ENCODE measurements at regions not wholly inside any gene's neighbourhood (a gene's known extent, or its start where the extent isn't known, plus 50 kb on each side); places are given as distances from the start of the nearest gene placed in this dataset.

DNA sequence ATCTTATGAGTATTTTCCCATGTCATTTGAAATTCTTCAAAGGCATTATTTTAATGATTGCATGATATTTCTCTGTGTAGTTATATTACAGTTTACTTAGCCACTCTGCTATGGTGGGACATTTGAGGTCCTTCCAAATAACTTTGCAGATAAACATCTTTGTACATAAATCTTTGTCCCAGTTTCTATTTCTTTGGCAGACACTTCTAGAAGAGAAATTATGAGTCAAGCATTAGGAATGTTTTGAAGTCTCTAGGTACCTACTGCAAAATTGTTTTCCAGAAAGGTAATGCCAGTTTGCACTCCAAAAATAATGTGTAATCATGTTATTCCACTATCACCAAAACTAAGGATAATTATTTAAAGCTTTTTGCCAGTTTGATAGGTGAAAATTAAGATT, 149.7 kb downstream of the EN1 start:
- no peak for DNase-seq

DNA sequence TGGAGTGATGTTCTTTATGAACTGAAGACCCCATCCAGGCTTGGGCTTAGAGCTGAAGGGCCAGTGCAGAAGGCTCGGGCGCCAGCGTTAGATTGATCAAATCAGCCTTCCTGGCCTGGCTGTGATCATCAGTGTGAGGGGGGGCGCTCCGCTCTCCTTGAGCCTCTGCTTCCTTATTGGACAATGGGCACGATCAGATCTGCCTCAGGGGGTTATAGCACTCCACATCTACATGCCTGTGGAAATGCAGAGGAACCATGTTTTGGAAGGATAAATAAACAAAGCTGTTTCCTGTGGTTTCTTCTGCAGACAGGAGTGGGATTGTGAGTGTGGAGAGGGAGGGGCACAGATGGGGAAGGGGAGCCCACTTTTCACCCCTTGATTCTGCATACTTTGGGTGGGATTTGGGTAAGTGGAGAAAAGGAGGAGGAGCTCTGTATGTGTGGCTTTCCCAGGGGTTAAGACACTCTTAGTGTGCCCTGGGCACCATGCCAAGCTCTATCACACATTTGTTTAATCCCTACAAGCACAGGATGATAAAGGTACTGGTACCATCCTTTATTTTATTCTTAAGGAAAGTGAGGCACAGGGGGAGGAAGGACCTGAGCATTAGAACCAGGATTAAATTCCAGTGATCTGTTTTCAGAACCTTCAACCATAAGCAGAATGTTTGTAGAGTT, 150.5 kb downstream of the EN1 start:
- DNase-seq = no peak

DNA sequence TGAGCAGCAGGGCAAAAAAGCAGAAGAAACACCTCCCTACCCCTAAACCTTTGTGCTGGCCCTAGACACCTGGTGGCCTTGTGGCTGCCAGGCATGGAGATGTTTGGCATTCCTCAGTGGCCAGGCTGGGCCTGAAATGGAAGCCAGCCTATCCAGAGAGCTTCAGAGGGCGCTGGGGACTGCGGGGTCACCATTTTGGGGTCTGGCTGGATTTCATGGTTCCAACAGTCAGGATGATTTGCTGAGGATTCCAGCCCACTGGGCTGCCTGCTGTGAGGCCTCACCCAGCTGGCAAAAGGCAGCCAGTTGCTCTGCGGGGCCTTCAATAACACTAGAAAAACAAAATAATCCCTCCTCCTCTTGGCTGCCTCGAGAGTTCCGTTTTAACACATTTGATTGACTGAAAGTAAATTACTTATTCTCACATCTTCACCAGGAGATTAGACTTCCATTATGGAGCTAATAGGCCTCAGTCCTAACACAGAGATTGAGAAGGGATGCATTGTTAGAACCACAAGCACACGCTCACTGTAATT, 154.1 kb downstream of the EN1 start:
- no peak for DNase-seq

DNA sequence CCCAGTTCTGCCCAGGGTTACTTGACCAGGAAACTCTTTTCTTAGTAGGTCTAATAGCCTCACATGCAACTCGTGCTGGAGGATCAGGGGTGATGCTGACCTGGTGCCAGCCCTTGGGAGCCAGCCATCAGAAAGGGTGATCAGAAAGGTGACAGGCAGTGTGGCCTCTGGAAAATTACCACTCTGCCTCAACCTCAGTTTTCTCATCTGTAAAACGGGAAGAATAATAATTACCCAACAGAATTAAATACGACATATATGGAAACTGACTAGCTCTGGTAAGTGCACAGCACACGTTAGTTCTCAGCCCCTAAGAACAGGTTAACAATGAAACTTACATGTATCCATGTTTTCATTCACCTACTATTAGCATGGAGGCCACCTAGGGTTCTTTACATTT, 157.6 kb downstream of the EN1 start:
- DNase-seq = no peak

DNA sequence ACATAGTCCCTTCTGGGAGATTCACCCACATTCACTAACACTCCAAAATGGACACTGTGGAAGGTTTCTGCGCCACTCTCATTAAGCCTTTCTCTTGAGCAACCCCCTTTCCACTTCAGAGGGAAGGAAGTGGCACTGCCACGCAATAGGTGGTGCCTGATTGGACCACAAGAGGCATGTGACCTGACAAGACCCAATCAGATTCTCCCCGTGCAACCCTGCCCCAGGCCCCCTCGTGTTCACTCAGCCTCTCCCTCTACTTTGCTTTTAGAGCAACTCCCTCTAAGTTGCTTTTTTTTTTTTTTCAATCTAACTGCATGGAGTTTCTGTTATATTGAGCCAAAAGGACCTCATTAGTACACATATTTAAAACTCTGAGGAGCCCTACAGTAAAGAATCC, 158.0 kb downstream of the EN1 start:
- no peak for DNase-seq

DNA sequence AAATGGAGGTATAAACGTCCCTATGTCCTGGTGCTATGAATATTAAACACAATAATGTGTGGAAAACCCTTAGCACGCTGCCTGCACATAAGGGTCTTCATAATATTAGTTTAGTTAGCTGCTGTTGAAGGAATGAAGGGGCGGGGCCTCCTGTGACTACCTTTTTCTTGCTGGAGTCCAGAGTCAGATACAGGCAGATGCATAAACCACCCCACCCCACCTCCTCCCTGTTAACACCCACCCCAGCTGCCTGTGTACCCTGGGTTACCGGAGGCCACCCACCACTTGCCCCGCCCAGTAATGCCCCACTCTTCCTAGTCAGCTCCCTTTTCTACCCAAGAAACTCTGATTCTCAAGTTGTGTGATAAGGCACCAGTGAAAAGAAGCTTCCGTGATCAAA, 158.4 kb downstream of the EN1 start:
- no peak for DNase-seq

DNA sequence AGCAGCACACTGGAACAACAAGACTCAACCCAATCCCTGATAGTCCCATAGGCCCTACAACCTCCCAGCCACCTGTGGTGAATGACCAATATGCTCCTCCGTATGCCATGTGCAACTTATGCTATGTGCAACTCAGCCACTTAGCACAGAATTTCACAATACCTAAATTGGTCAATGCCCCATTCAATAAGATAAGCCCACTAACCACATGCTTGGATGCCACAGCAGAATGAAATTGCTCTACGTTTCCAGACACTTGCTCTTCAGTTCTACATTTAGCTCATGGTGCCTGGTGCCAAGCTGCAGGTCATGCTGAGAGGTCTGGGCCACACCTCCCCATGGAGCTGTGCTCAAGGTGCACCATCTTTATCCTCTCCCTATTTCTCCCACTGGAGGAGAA, 159.8 kb downstream of the EN1 start:
- no peak for DNase-seq

DNA sequence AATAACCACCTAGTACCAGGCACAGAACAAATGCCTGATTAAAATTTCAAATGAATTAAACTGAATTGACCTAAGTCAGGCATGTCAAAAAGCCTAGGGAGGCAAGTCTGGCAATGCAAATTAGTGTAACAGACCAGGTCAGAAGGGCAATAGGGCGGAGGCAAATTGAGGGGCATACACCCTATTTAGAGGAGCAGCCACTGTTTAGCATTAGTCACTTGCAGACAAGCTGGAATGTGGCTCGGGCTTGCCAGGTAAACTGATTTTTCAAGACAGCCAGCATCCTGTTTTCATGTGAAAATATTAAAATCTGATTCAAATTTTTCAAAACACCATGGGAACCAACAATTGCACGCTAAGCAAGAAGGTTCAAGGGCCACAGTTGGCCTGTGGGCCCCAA, 160.3 kb downstream of the EN1 start:
- no peak for DNase-seq

DNA sequence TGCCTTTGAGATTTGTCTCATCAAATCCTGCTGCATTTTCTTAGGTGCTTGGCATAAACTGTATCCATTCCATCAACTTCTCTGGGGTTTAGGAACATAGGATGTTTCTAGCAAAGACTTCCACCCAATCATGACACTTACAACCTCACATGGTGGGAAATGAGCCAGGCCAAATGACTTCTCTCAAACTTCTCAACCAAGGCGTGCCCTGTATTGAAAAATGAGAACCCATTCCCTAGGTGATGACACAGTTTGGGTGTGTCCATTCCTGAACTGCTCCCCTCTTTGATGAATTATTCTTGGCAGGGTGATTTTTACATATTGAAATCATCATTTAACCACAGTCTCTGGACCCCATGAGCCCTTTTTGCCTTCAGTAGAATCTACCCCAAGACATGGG, 161.1 kb downstream of the EN1 start:
- DNase-seq = no peak

DNA sequence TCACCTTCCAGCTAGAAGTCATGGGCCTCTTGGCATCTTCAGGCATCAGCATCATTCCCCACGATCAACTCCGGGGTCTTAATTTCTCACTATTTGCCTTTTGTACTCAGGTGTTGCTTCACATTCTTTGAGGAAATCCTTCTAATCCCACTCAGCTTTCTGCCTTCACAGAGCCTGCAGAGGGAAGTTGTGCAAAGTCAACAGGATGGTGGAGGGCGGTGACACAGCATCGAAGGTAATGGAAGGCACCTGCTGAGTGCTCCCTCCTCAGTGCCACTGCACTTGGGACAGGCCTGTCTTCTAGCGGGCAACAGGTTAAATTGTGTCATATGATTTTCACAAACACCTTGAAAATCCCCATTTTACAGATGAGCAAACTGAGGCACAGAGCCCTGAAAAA, 164.0 kb downstream of the EN1 start:
- DNase-seq = no peak

DNA sequence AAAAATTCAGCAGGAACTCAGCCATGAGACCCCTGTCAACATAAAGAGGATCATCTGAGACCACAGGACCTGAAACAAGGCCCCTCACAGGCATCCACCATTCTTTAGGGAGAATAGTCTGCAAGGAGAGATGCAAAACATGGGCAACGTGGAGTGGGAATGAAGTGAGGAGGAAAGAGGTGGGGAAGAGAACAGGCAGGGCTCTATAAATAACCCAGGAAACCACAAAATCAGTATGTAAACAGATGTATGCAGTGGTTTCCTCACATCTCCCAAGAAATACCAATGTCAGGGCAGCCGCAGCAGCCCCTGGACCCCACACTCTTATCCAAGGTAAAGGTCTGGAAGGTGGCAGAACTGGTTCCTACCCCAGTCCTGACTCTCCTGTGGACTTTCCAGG, 168.5 kb downstream of the EN1 start:
- DNase-seq = no peak

DNA sequence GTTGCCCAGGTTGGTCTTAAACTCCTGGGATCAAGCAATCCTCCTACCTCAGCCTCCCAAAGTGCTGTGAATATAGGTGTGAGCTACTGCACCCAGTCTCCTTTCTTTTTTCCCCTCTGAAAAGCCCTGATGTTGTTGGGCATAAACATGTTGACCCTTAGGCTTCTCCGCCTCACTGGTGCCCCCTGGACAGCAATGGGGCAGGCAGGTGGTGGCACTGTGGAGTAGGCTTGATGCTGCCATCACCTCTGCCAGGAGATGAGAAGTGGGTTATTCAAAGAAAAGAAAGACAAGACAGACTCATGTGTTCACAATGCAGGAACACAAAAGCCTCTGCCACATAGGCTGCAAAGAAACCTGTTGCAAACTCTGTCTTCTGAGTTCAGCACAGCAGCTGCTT, 169.9 kb downstream of the EN1 start:
- DNase-seq = no peak

DNA sequence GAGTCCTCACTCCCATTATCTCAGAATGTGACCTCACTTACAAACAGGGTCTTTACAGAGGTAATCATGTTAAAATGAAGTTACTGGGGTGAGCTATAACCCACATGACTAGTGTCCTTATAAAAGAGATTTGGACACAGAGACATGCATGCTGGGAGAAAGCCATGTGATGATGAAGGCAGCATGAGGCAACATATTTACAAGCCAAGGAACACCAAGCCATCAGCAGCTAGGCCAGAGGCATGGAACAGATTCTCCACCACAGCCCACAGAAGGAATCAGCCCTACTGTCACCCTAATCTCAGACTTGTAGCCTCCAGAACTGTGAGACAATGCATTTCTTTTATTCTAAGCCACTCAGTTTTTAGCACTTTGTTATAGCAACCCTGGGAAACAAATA, 171.9 kb downstream of the EN1 start:
- DNase-seq = no peak

DNA sequence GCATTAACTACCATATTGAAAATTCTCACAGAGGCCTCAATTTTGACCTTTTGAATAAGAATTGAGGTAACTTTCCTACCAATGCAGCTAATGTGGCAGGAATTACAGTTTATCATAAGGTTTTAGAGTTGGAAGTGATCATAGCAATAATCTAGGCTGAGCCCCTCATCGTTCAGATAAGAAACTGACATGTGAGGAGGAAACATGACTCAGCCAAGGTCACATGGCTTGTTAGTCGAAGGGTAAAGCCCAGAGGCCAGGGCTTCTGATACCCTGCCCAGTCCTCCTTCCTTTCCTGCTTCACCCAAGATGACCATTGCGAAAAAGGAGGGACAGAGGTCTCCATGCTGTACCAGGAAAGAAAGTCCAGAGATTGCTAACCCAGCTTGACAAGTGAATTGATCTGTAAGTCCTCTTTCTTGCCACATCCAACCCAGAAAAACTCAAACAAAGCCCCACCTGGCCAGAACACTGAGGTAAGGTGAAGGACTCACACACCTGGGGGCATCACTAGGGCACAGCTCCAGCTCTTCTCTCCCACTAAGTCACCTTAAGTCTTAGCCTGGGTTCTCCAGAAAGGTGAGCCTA, 174.8 kb downstream of the EN1 start:
- DNase-seq = no peak

DNA sequence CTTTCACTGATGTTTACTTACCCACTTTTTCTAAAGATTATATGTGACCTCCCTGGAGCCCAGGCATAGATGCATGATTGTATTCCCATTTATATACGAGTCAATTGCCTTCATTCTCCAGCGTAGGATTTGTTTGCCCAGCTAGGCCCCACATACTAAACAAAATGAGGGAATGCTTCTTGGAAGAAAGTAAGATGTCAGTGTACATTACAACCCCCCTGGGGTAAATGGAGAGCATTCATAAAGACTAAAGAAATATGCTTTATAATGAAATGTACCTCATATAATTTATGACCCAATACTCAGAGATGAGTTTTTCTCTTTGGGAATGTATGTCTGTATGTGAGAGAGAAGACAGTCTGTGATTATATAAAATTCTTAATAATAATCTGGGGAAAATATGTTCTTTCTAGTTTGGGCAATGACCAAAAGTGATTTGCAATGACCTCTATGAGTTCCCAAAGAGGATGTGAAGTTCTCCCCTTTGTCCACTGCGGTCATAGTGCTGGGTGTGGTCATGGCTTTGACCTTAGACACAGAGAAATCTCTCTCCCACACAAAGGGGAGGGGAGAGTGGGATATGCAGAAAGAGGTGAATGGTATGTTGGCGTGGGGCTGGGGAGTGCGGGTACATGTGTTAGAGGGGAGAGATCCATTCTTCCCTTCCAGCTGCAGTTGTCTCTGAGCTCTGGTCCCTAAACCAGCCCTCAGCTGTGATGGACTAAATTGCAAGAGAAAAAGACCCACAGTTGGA, 175.6 kb downstream of the EN1 start:
- DNase-seq = no peak

DNA sequence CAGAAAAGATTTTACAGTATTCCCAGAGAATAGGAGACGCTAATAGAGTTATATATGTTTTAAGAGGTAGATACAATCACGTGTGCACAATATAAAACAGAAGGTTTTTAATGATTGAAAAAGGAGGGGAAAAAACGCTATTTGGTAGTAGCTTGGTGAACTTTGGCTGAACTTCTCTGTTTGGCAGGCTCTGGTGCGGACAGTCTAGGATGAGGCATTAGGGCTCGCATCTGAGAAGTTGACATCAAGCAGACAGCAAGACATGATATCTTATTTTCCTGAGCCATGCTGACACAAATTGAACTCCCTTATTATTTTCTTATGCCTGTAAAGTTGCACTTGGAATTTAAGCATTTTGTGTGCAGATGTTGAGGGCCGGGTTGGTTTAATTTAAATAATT, 176.6 kb downstream of the EN1 start:
- no peak for DNase-seq

DNA sequence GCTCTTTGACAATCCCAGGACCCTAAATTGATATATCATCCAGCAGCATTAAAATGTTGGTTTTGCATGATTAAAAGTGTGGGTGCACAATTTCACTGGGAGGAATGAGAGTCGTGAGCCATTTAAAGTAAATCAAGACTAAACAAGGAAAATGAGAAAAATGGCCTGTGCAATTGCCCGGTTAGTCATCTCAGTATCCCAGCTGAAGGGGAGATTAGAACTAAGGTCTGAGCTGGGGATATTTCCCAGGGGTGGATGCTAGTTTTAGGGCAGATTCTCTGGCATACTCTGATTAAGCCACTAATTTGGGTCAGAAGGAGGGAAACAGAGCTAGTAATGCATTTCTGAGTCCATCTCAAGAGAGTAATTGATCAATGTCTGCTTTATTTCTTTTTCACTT, 177.2 kb downstream of the EN1 start:
- no peak for DNase-seq

DNA sequence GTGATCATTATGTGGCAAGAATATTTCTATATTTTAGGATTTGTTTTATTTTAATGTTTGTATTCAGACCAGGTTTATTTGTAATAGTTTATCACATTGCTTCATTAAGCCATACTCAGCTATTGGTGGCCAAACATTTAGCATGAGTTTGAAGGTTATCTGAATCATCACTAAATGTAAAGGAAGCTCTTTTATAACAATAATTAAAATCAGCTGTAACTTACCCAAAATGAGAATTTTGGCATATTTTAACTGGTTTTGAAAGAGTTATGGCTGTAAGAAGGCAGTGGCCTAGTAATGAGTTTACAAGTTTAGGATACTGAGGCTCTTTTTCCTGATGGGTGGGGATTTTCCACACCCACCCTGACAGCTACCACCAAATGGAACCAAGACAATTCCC, 177.8 kb downstream of the EN1 start:
- DNase-seq = no peak

DNA sequence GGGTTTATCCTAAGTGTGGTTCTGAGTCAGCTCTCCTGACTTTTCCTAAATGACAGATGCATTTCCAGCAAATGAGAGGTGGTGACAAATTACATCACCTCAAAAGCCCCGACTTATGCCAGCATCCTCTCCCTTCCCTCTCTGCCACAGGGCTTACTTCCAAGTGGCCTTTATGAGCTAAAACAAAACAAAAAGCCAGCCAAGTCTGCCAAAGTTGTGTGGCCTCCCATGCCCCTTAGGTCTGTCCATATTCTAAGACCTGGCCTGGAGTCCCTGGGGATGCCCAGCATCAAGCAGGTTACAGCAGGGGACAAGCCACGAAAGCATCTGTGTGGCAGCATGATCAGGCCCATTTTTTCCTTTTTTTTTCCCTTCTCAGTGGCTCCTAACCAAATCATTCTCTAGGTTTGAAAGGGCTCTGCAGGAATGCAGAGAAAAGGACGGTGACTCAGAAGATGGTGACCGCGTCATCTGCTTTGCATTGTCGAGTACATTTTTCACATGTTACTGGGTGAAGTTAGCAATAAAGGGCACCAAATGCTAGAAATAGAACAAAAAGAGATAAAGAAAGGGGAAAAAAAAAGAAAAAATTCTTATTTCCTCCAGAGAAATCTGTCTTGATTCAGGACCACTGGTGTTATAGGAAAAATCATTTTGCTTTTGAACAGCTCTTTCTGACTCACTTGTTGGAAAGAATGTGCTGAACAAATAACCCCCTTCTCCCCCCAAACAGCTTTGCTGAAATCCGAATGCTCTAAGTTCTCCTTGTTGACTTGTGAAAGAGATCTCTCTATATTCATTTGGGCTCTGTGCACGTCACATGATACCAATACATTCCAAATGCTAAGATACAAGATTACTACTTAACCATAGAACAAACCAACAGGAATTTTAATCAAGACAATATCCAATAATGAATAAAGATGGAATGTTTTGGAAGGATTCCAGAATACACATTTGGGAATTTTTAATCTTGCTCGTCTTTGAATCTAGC, 178.7 kb downstream of the EN1 start:
- no peak for DNase-seq

DNA sequence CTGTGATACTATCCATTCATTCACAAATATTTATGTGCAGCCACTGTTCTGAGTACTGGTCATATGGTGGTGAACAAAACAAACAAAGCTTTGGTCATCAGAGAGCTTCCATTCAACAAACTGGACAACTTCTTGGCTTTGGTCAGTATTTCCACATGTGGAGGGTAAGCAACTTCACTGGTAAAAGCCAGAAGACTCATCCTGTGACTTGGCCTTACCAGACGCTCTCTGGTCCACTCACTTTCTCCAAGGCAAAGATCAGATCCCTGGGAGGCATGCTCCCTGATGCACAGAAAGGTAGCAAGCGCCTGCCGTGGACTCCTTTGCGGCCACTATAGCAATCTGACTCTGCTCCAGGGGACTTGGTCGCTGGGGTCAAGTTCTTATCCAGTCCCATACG, 179.5 kb downstream of the EN1 start:
- no peak for DNase-seq

DNA sequence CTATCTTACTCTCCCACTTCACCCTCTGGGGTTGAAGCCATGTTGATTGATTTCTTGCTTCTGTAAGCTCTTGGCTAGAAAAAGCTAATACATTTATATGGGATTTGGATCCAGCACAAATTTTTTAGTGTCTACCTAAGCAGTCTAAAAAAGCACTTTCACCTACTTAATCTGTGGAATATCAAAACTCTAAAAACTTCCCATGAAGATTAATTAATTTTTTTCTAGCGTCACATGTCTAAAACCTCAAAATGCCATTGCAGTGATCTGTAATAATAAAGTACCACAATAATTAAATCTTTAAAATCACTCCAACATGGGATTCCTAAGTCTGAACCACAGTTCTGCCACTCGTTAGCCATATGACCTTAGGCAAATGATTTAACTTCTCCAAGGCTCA, 180.1 kb downstream of the EN1 start:
- DNase-seq = no peak

DNA sequence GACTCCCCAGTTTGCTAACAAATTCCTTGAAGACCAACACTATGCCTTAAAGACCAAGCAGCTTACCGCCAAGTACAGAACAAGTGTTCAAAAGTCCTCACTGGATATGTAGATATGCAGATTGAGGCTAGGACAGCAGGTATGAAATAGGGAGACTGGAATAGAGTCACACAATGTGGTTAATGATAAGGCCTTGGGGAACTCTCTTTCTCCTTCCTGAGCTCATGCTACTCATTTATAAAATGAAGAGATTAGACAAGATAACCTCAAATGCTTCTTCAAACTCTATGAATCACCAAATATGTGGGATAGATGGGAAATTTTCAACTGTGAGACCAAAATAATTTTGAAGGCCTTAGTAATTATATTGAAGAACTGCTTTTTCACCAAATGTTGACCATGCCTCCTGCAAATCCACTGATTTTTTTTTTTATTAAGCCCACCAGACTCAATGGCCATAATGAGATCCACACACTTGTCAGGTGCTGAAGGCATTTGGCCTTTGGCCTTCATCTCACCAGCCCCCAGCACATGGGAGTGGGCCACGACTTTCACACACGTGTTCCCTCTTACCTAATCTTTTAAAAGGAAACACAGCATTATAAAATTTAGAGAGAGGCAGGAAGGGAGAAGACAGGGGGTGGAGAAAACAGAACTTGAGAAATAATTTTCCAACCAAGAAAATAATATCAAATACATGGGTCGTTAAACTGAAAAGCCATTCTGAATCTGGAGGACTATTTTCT, 181.5 kb downstream of the EN1 start:
- DNase-seq = no peak

All from activated CD4-positive, alpha-beta T cell treated with anti-CD3 and anti-CD28 coated beads for 4 hours (primary cell).